Effector memory CD4-positive, alpha-beta T cell (primary cell): ENCODE measurements at regions not wholly inside any gene's neighbourhood (a gene's known extent, or its start where the extent isn't known, plus 50 kb on each side); places are given as distances from the start of the nearest gene placed in this dataset.

Experiments
- DNase-seq, 3 donors: peaks; one replicate each; pipeline ENCODE4 v3.0.0-alpha.2; 2020
- H3K27ac ChIP-seq: 2 replicates; pipeline ENCODE4 v1.7.0; 2013; ENCODE audit warnings: mild to moderate bottlenecking, low read length, moderate library complexity; ENCODE audit not compliant: insufficient read depth, poor library complexity, severe bottlenecking
- H3K27me3 ChIP-seq: replicated peaks from 2 replicates; pipeline ENCODE4 v1.7.0; 2013; ENCODE audit warnings: mild to moderate bottlenecking, low read length; ENCODE audit not compliant: insufficient read depth, control insufficient read depth, poor library complexity, severe bottlenecking
- H3K36me3 ChIP-seq: 2 replicates; pipeline ENCODE4 v1.7.0; 2013; ENCODE audit warnings: mild to moderate bottlenecking, low read length, moderate library complexity; ENCODE audit not compliant: control insufficient read depth, insufficient read depth
- H3K4me1 ChIP-seq: 2 replicates; pipeline ENCODE4 v1.7.0; 2013; ENCODE audit warnings: low read length, mild to moderate bottlenecking; ENCODE audit not compliant: control insufficient read depth, insufficient read depth, poor library complexity, severe bottlenecking
- H3K4me3 ChIP-seq: 2 replicates; pipeline ENCODE4 v1.7.0; 2013; ENCODE audit warnings: low read length, low read depth, mild to moderate bottlenecking; ENCODE audit not compliant: insufficient read depth, poor library complexity, severe bottlenecking
- H3K9me3 ChIP-seq: 2 replicates; pipeline ENCODE4 v1.7.0; 2013; ENCODE audit warnings: mild to moderate bottlenecking, low read length, moderate library complexity; ENCODE audit not compliant: control insufficient read depth

GRCh38 chr15:96560246-96560895 is 229.9 kb downstream of the NR2F2 start:
- Histone ChIP-seq H3K27me3 (no peaks in the 10 kb centered on the region), H3K27ac (no peak overlapping the region), H3K36me3 (no peaks in the 10 kb centered on the region), H3K4me3 (no peak overlapping the region), H3K9me3 (no peaks in the 10 kb centered on the region), H3K4me1 (no peaks in the 10 kb centered on the region)
- DNase-seq = no peak

GRCh38 chr15:96561593-96561992 is 231.1 kb downstream of the NR2F2 start:
- no peak for DNase-seq
- H3K27ac ChIP-seq = no peak overlapping the region
- no peak overlapping the region for H3K4me3 ChIP-seq

GRCh38 chr15:96564546-96564945 is 234.0 kb downstream of the NR2F2 start:
- no peak for DNase-seq
- H3K27ac ChIP-seq = no peak overlapping the region
- no peaks in the 10 kb centered on the region for H3K4me1 ChIP-seq
- no peak overlapping the region for H3K4me3 ChIP-seq
- no peaks in the 10 kb centered on the region for H3K27me3 ChIP-seq
- H3K36me3 ChIP-seq = no peaks in the 10 kb centered on the region
- H3K9me3 ChIP-seq = no peaks in the 10 kb centered on the region

More at GRCh38 chr15:96561593-96561992, 231.1 kb downstream of the NR2F2 start:
- H3K4me1 ChIP-seq = no peaks in the 10 kb centered on the region
- no peaks in the 10 kb centered on the region for H3K9me3 ChIP-seq
- no peaks in the 10 kb centered on the region for H3K36me3 ChIP-seq
- H3K27me3 ChIP-seq = no peaks in the 10 kb centered on the region

GRCh38 chr15:96565266-96565665 is 234.8 kb downstream of the NR2F2 start:
- no peaks in the 10 kb centered on the region for H3K36me3 ChIP-seq
- no peaks in the 10 kb centered on the region for H3K9me3 ChIP-seq
- DNase-seq = no peak
- no peak overlapping the region for H3K4me3 ChIP-seq
- no peaks in the 10 kb centered on the region for H3K4me1 ChIP-seq
- no peaks in the 10 kb centered on the region for H3K27me3 ChIP-seq
- H3K27ac ChIP-seq = no peak overlapping the region

- H3K4me1 ChIP-seq = no peaks in the 10 kb centered on the region
- no peaks in the 10 kb centered on the region for H3K36me3 ChIP-seq
- no peak overlapping the region for H3K4me3 ChIP-seq
- no peak overlapping the region for H3K27ac ChIP-seq
- H3K9me3 ChIP-seq = peaks cover 3% of the 10 kb centered on the region
- no peaks in the 10 kb centered on the region for H3K27me3 ChIP-seq
- no peak for DNase-seq
Observed at GRCh38 chr15:96574782-96575181, 244.3 kb downstream of the NR2F2 start.

GRCh38 chr15:96576596-96576995 is 246.1 kb downstream of the NR2F2 start:
- Histone ChIP-seq H3K9me3 (peaks cover 3% of the 10 kb centered on the region), H3K36me3 (no peaks in the 10 kb centered on the region), H3K4me3 (no peak overlapping the region), H3K27ac (no peak overlapping the region), H3K27me3 (no peaks in the 10 kb centered on the region), H3K4me1 (no peaks in the 10 kb centered on the region)
- no peak for DNase-seq

GRCh38 chr15:96578393-96578792 is 247.9 kb downstream of the NR2F2 start:
- H3K4me1 ChIP-seq = no peaks in the 10 kb centered on the region
- no peaks in the 10 kb centered on the region for H3K27me3 ChIP-seq
- H3K27ac ChIP-seq = no peak overlapping the region
- DNase-seq = no peak
- H3K4me3 ChIP-seq = no peak overlapping the region
- peaks cover under 1% of the 10 kb centered on the region for H3K9me3 ChIP-seq
- no peaks in the 10 kb centered on the region for H3K36me3 ChIP-seq

GRCh38 chr15:96581371-96581770 is 250.9 kb downstream of the NR2F2 start:
- no peak overlapping the region for H3K27ac ChIP-seq
- no peak for DNase-seq
- no peak overlapping the region for H3K4me3 ChIP-seq
- H3K4me1 ChIP-seq = no peaks in the 10 kb centered on the region
- H3K9me3 ChIP-seq = no peaks in the 10 kb centered on the region
- no peaks in the 10 kb centered on the region for H3K27me3 ChIP-seq
- no peaks in the 10 kb centered on the region for H3K36me3 ChIP-seq

- no peaks in the 10 kb centered on the region for H3K4me1 ChIP-seq
- no peaks in the 10 kb centered on the region for H3K27me3 ChIP-seq
- DNase-seq = no peak
- no peak overlapping the region for H3K4me3 ChIP-seq
- H3K36me3 ChIP-seq = no peaks in the 10 kb centered on the region
- H3K9me3 ChIP-seq = no peaks in the 10 kb centered on the region
- no peak overlapping the region for H3K27ac ChIP-seq
Observed at GRCh38 chr15:96582473-96582872, 252.0 kb downstream of the NR2F2 start.

GRCh38 chr15:96583671-96584070 is 253.2 kb downstream of the NR2F2 start:
- no peaks in the 10 kb centered on the region for H3K36me3 ChIP-seq
- no peaks in the 10 kb centered on the region for H3K9me3 ChIP-seq
- no peak overlapping the region for H3K27ac ChIP-seq
- no peak overlapping the region for H3K4me3 ChIP-seq
- H3K4me1 ChIP-seq = no peaks in the 10 kb centered on the region
- DNase-seq = no peak
- no peaks in the 10 kb centered on the region for H3K27me3 ChIP-seq
